SK-N-SH (cell line): ENCODE measurements at regions not wholly inside any gene's neighbourhood (a gene's known extent, or its start where the extent isn't known, plus 50 kb on each side); places are given as distances from the start of the nearest gene placed in this dataset.

Experiments
- CTCF ChIP-seq: fragments of 200-600 bp; sonication (generic); IDR thresholded peaks from 2 replicates; pipeline ENCODE4 v1.6.1; 2017; ENCODE audit warnings: antibody characterized with exemption, mild to moderate bottlenecking, moderate library complexity
- POLR2AphosphoS5 ChIP-seq: IDR thresholded peaks from 2 replicates; pipeline ENCODE4 v1.6.1; 2012; ENCODE audit warnings: low read depth, low read length
- TCF12 ChIP-seq: IDR thresholded peaks from 2 replicates; pipeline ENCODE4 v1.4.0; 2012
- USF1 ChIP-seq: IDR thresholded peaks from 2 replicates; pipeline ENCODE4 v1.4.0; 2012; ENCODE audit warnings: low read depth, borderline replicate concordance

- TF ChIP-seq CTCF (no peak), POLR2AphosphoS5 (no peak), TCF12 (no peak), USF1 (no peak)
These were observed 454.1 kb upstream of the NOX3 start for GRCh38 chr6:155909710-155910109.
